Stimulated activated naive CD8-positive, alpha-beta T cell treated with anti-CD3 and anti-CD28 coated beads, Interleukin-15, Interleukin-2, amounts not matched to agents 100 ng/mL and 50 ng/mL, for 24 hours (primary cell): ENCODE measurements at regions not wholly inside any gene's neighbourhood (a gene's known extent, or its start where the extent isn't known, plus 50 kb on each side); places are given as distances from the start of the nearest gene placed in this dataset.

Experiments used
- H3K27ac Mint-ChIP-seq: one replicate; pipeline ENCODE4 v1.8.0; 2021; ENCODE audit warnings: mild to moderate bottlenecking, mixed read lengths
- H3K27me3 Mint-ChIP-seq: one replicate; pipeline ENCODE4 v1.8.0; 2021; ENCODE audit warnings: mixed read lengths
- H3K36me3 Mint-ChIP-seq: one replicate; pipeline ENCODE4 v1.8.0; 2021; ENCODE audit warnings: low read depth, mixed read lengths
- H3K4me1 Mint-ChIP-seq: one replicate; pipeline ENCODE4 v1.8.0; 2021; ENCODE audit warnings: low read depth, mixed read lengths
- H3K4me3 Mint-ChIP-seq: one replicate; pipeline ENCODE4 v1.8.0; 2021; ENCODE audit warnings: mild to moderate bottlenecking, mixed read lengths
- H3K9me3 Mint-ChIP-seq: one replicate; pipeline ENCODE4 v1.8.0; 2021; ENCODE audit warnings: mixed read lengths

- Mint-ChIP-seq H3K27me3 (peaks cover 32% of the 10 kb centered on the region), H3K4me1 (peaks cover 25% of the 10 kb centered on the region), H3K9me3 (no peaks in the 10 kb centered on the region), H3K27ac (no peak overlapping the region), H3K36me3 (no peaks in the 10 kb centered on the region), H3K4me3 (no peak overlapping the region)
Measured at GRCh38 chr10:78751716-78752115, 317.1 kb upstream of the ZMIZ1 start.

- H3K4me1 Mint-ChIP-seq, result peaks cover 30% of the 10 kb centered on the region
- peaks cover 32% of the 10 kb centered on the region for H3K27me3 Mint-ChIP-seq
- no peaks in the 10 kb centered on the region for H3K36me3 Mint-ChIP-seq
- H3K4me3 Mint-ChIP-seq, result no peak overlapping the region
- no peaks in the 10 kb centered on the region for H3K9me3 Mint-ChIP-seq
- H3K27ac Mint-ChIP-seq, result no peak overlapping the region
Measured at GRCh38 chr10:78752221-78752620, 316.5 kb upstream of the ZMIZ1 start.

- Mint-ChIP-seq H3K27me3 (peaks cover 32% of the 10 kb centered on the region), H3K9me3 (no peaks in the 10 kb centered on the region), H3K4me3 (no peak overlapping the region), H3K4me1 (peaks cover 33% of the 10 kb centered on the region), H3K36me3 (no peaks in the 10 kb centered on the region), H3K27ac (no peak overlapping the region)
Measured at GRCh38 chr10:78752708-78753107, 316.1 kb upstream of the ZMIZ1 start.

- Mint-ChIP-seq H3K36me3 (no peaks in the 10 kb centered on the region), H3K4me3 (no peak overlapping the region), H3K27me3 (peaks cover 32% of the 10 kb centered on the region), H3K27ac (no peak overlapping the region), H3K4me1 (peaks cover 23% of the 10 kb centered on the region), H3K9me3 (no peaks in the 10 kb centered on the region)
Measured at GRCh38 chr10:78754269-78755062, 314.3 kb upstream of the ZMIZ1 start.

- H3K4me3 Mint-ChIP-seq, result no peak overlapping the region
- H3K4me1 Mint-ChIP-seq, result peaks cover 18% of the 10 kb centered on the region
- peaks cover 32% of the 10 kb centered on the region for H3K27me3 Mint-ChIP-seq
- no peaks in the 10 kb centered on the region for H3K36me3 Mint-ChIP-seq
- H3K27ac Mint-ChIP-seq, result no peak overlapping the region
- H3K9me3 Mint-ChIP-seq, result no peaks in the 10 kb centered on the region
Measured at GRCh38 chr10:78755063-78755701, 313.6 kb upstream of the ZMIZ1 start.

- Mint-ChIP-seq H3K36me3 (no peaks in the 10 kb centered on the region), H3K4me1 (peaks cover 17% of the 10 kb centered on the region), H3K4me3 (no peak overlapping the region), H3K9me3 (no peaks in the 10 kb centered on the region), H3K27ac (no peak overlapping the region), H3K27me3 (peaks cover 32% of the 10 kb centered on the region)
Measured at GRCh38 chr10:78755877-78756455, 312.8 kb upstream of the ZMIZ1 start.

GRCh38 chr10:78756604-78757343, 312.0 kb upstream of the ZMIZ1 start:
- Mint-ChIP-seq H3K27me3 (peaks cover 29% of the 10 kb centered on the region), H3K9me3 (no peaks in the 10 kb centered on the region), H3K4me3 (no peak overlapping the region), H3K36me3 (no peaks in the 10 kb centered on the region), H3K27ac (peak overlapping the region; percentile 36), H3K4me1 (peaks cover 17% of the 10 kb centered on the region)

- Mint-ChIP-seq H3K4me1 (peaks cover 17% of the 10 kb centered on the region), H3K36me3 (no peaks in the 10 kb centered on the region), H3K4me3 (no peak overlapping the region), H3K9me3 (no peaks in the 10 kb centered on the region), H3K27me3 (peaks cover 26% of the 10 kb centered on the region), H3K27ac (peak overlapping the region; percentile 36)
Measured at GRCh38 chr10:78757344-78757925, 311.3 kb upstream of the ZMIZ1 start.

GRCh38 chr10:78758176-78758575, 310.6 kb upstream of the ZMIZ1 start:
- Mint-ChIP-seq H3K27me3 (peaks cover 21% of the 10 kb centered on the region), H3K36me3 (no peaks in the 10 kb centered on the region)

GRCh38 chr10:78759456-78760120, 309.2 kb upstream of the ZMIZ1 start:
- no peaks in the 10 kb centered on the region for H3K36me3 Mint-ChIP-seq
- peaks cover 34% of the 10 kb centered on the region for H3K4me1 Mint-ChIP-seq
- no peak overlapping the region for H3K4me3 Mint-ChIP-seq
- H3K27me3 Mint-ChIP-seq, result peaks cover 8% of the 10 kb centered on the region
- no peak overlapping the region for H3K27ac Mint-ChIP-seq
- no peaks in the 10 kb centered on the region for H3K9me3 Mint-ChIP-seq

More at GRCh38 chr10:78758176-78758575, 310.6 kb upstream of the ZMIZ1 start:
- no peaks in the 10 kb centered on the region for H3K9me3 Mint-ChIP-seq
- H3K27ac Mint-ChIP-seq, result no peak overlapping the region
- H3K4me3 Mint-ChIP-seq, result no peak overlapping the region
- peaks cover 20% of the 10 kb centered on the region for H3K4me1 Mint-ChIP-seq

GRCh38 chr10:78760463-78761310, 308.1 kb upstream of the ZMIZ1 start:
- peaks cover 44% of the 10 kb centered on the region for H3K4me1 Mint-ChIP-seq
- no peak overlapping the region for H3K4me3 Mint-ChIP-seq
- peaks cover 7% of the 10 kb centered on the region for H3K27me3 Mint-ChIP-seq
- no peaks in the 10 kb centered on the region for H3K9me3 Mint-ChIP-seq
- no peak overlapping the region for H3K27ac Mint-ChIP-seq
- no peaks in the 10 kb centered on the region for H3K36me3 Mint-ChIP-seq

GRCh38 chr10:78761311-78761781, 307.4 kb upstream of the ZMIZ1 start:
- H3K9me3 Mint-ChIP-seq, result no peaks in the 10 kb centered on the region
- H3K36me3 Mint-ChIP-seq, result no peaks in the 10 kb centered on the region
- H3K4me1 Mint-ChIP-seq, result peaks cover 39% of the 10 kb centered on the region
- H3K4me3 Mint-ChIP-seq, result no peak overlapping the region
- no peak overlapping the region for H3K27ac Mint-ChIP-seq
- H3K27me3 Mint-ChIP-seq, result peaks cover under 1% of the 10 kb centered on the region

GRCh38 chr10:78762086-78762630, 306.6 kb upstream of the ZMIZ1 start:
- Mint-ChIP-seq H3K9me3 (no peaks in the 10 kb centered on the region), H3K4me3 (no peak overlapping the region), H3K27ac (no peak overlapping the region), H3K4me1 (peaks cover 31% of the 10 kb centered on the region), H3K36me3 (no peaks in the 10 kb centered on the region), H3K27me3 (no peaks in the 10 kb centered on the region)
